Epithelial cell of proximal tubule (primary cell): ENCODE measurements at regions not wholly inside any gene's neighbourhood (a gene's known extent, or its start where the extent isn't known, plus 50 kb on each side); places are given as distances from the start of the nearest gene placed in this dataset.
A peak's percentile ranks its signal among the peaks of the same experiment; 100 is the strongest.

Experiments used
- DNase-seq: peaks from one replicate; pipeline ENCODE4 v3.0.0-alpha.2; 2011; ENCODE audit warnings: low read depth
- H3K4me3 ChIP-seq: 2 replicates; pipeline ENCODE4 v1.5.1; 2011; ENCODE audit warnings: low read depth, mild to moderate bottlenecking, low read length
- CTCF ChIP-seq: conservative IDR thresholded peaks from 2 replicates; pipeline ENCODE4 v1.5.1; 2012; ENCODE audit warnings: low read depth, mild to moderate bottlenecking, low read length

- H3K4me3 ChIP-seq: no peak overlapping the region
- TF ChIP-seq CTCF: no peak
- DNase-seq: no peak
Measured at GRCh38 chr3:77807312-77807711, 767.4 kb downstream of the ROBO2 start.

- no peak overlapping the region for H3K4me3 ChIP-seq
- DNase-seq: no peak
- no peak for TF ChIP-seq CTCF
Measured at GRCh38 chr3:77814845-77815244, 774.9 kb downstream of the ROBO2 start.

GRCh38 chr3:77815467-77815866 is 775.6 kb downstream of the ROBO2 start:
- peak; percentile 62 for TF ChIP-seq CTCF
- no peak overlapping the region for H3K4me3 ChIP-seq
- no peak for DNase-seq

- no peak for TF ChIP-seq CTCF
- H3K4me3 ChIP-seq: no peak overlapping the region
- DNase-seq: no peak
Measured at GRCh38 chr3:77816366-77816765, 776.5 kb downstream of the ROBO2 start.

- TF ChIP-seq CTCF: no peak
- no peak overlapping the region for H3K4me3 ChIP-seq
- peak; percentile 96 for DNase-seq
Measured at GRCh38 chr3:77825001-77825827, 785.3 kb downstream of the ROBO2 start.

GRCh38 chr3:77835921-77836320 is 796.0 kb downstream of the ROBO2 start:
- DNase-seq: no peak
- no peak for TF ChIP-seq CTCF
- no peak overlapping the region for H3K4me3 ChIP-seq

GRCh38 chr3:77837456-77838025 is 797.6 kb downstream of the ROBO2 start:
- H3K4me3 ChIP-seq: no peak overlapping the region
- DNase-seq: no peak
- TF ChIP-seq CTCF: no peak
